NCI-H128 (cell line): ENCODE measurements at regions not wholly inside any gene's neighbourhood (a gene's known extent, or its start where the extent isn't known, plus 50 kb on each side); places are given as distances from the start of the nearest gene placed in this dataset.
"Not testable (repeated sequence)": the region's sequence is repeated elsewhere in the genome, so short reads cannot be mapped to it uniquely, and the experiment has no call there.

Experiments used
- DNase-seq: peaks from one replicate; lab custom pipeline; 2025; ENCODE audit not compliant: unreplicated experiment; lab: John Stamatoyannopoulos, UW

DNA sequence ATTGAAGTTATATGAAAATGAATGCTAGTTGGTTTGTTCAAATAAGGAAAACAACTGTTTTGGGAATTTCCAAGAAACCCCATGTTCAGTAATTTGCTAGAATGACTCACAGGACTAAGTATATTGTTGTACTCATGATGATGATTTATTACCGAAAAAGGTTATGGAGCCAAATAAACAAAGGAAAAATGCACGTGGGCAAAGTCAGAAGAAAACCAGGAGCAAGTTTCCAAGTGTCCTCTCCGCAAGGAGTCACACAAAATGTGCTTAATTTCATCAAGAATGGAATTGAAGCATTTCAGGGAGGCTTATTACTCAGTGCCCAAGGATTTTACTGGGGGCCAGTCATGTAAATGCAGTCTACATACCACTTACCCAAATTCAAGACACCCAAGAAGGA lies 1652.4 kb upstream of the TMEFF2 start:
- DNase-seq, result no peak

GRCh38 chr2:193845604-193846003 lies 1650.9 kb upstream of the TMEFF2 start:
- no peak for DNase-seq

- no peak for DNase-seq
Measured at GRCh38 chr2:193843675-193844074, 1648.9 kb upstream of the TMEFF2 start.

GRCh38 chr2:193841384-193842150 lies 1646.8 kb upstream of the TMEFF2 start:
- no peak for DNase-seq

GRCh38 chr2:193837111-193837738 lies 1642.5 kb upstream of the TMEFF2 start:
- no peak for DNase-seq

DNA sequence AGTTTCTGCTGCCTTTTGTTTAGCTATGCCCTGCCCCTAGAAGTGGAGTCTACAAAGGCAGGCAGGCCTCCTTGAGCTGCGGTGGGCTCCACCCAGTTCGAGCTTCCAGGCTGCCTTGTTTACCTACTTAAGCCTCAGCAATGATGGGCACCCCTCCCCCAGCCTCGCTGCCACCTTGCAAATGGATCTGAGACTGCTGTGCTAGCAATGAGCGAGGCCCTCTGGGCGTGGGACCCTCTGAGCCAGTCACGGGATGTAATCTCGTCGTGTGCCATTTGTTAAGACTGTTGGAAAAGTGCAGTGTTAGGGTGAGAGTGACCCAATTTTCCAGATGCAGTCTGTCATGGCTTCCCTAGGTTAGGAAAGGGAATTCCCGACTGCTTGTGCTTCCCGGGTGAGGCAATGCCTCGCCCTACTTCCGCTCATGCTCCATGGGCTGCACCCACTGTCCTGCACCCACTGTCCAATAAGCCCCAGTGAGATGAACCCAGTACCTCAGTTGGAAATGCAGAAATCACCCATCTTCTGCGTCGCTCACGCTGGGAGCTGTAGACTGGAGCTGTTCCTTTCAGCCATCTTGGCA lies 1641.8 kb upstream of the TMEFF2 start:
- DNase-seq, result not testable (repeated sequence)

GRCh38 chr2:193833895-193834294 lies 1639.2 kb upstream of the TMEFF2 start:
- DNase-seq, result not testable (repeated sequence)

GRCh38 chr2:193824474-193824873 lies 1629.7 kb upstream of the TMEFF2 start:
- DNase-seq, result no peak

DNA sequence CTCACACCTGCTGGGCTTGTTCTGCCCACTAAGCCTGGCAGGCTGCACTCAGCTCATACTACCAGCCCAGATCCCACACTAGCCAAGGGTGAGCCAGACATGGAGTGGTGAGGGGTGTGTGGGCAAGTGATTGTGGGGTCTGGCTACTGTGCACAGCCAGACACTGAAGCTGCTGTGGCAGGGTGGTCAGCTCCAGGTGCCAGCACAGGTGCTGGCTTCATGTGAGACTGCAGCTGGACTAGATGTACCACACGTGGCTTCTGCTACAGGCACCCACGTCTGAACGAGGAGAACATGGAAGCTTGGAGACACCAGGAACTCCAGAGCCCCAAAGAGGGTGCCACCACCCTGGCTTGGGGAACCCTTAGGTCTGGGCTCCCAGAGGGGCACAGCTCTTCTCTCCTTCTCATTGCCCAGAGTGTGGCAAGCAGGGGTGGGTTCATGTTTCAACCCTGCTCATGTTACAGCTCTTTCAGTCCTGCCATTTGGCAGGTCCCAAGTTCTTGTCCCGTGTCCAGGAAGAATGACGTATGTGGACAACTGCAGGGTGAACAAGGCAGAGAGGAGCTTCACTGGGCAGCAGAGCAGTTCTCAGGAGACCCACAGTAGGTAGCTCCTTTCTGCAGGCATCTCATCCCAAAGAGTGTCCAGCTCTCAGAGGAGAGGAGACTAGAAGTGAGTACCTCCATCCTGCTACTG lies 1624.2 kb upstream of the TMEFF2 start:
- DNase-seq, result no peak

DNA sequence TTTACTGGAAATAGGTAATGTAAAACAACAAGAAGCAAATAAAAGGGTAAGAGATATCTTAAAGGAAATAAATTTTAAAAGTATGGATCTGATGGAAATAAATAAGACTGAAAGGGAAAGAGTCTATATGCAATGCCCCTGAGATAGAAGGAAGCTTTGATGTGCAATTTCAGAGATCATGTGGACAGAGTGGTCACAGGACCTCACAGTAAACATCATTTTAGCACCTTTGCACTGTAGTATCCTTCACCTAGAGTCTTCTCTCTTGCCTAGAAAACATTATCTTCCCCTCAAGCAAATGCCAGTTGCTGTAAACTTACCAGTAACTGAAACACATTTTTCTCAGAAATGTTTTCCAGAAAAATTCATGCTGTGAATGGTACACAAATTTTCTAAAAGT lies 1621.3 kb upstream of the TMEFF2 start:
- DNase-seq, result no peak

- DNase-seq, result no peak
Measured at GRCh38 chr2:193810533-193810932, 1615.8 kb upstream of the TMEFF2 start.

DNA sequence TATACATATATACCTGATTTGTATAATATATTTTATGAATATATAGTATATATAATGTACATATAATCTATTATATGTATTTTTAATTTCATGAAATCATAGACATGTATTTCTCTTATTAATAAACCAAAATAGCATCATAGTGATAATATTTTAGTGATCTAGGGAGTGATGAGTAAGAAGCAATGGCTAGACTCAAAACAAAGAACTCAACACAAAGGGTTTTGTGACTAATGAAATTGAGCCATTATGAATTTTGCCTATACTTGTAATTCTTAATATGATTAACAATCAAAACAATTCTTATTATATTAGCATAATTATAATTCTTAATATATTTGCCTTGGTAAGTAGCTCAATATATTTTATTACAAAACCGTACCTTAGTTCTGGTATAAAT lies 1614.1 kb upstream of the TMEFF2 start:
- no peak for DNase-seq

DNA sequence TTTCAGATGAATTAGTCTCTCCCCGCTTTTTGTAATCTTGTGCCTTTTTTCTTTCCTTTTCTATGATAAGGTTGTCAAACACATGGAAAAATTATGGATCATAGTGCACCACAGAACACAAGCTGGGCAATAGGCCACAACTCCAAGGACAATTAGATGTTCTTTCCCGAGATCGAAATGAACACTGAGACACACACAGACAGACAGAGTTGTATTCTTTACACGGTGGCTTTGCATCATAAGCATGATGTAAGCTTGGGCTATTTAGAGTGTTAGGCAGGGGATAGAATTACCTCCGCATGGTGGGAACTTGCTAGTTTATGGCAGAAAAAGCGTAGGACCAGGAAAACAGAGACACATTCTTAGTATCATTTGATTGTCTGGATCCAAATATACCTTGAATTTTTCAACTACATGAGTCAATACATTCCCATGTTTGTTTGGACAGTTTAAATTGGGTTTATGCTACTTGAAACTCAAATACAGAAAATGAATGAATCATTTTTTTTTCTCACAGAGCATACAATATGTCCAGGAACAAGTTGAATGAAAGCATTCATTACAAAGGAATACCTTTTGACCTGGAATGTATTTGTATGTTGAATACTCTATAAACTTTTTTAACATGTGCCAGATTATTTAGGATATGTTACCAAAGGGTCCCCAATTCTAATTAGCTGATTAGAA lies 1611.5 kb upstream of the TMEFF2 start:
- no peak for DNase-seq

GRCh38 chr2:193796847-193797246 lies 1602.1 kb upstream of the TMEFF2 start:
- no peak for DNase-seq

- DNase-seq, result no peak
Measured at GRCh38 chr2:193793914-193794313, 1599.2 kb upstream of the TMEFF2 start.

- DNase-seq, result no peak
Measured at GRCh38 chr2:193783681-193784080, 1588.9 kb upstream of the TMEFF2 start.

- DNase-seq, result no peak
Measured at GRCh38 chr2:193778293-193778692, 1583.6 kb upstream of the TMEFF2 start.

GRCh38 chr2:193776988-193777387 lies 1582.3 kb upstream of the TMEFF2 start:
- DNase-seq, result no peak

DNA sequence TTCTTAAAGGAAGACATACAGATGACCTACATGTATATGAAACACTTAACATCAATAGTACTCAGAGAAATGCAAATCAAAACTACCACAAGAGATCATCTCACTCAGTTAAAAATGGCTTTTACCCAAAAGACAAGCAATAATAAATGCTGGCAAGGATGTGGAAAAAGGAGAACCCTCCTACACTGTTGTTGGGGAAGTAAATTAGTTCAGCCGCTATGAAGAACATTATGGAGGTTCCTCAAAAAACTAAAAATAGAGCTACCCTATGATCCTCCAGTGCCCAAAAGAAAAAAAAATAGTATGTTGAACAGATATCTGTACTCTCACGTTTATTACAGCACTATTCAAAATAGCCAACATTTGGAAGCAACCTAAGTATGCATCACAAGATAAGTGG lies 1579.4 kb upstream of the TMEFF2 start:
- DNase-seq, result no peak

DNA sequence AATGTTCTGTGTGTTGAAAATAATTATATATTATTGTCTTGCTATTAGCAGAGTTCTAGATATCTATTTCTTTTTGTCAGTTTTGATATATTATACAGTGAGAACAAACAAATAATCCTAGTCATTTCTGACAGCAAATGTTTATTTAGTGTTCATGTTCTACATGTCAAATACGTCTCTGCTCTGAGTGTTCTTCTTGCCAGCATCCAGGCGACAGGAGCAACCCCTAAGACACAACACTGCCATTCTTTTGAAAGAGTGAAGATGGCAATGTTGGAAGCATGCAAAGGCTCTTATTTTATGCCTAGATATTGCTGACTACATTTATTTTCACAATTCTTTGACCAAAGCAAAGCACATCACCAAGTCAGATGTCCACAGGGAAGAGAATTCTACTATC lies 1556.6 kb upstream of the TMEFF2 start:
- DNase-seq, result no peak

DNA sequence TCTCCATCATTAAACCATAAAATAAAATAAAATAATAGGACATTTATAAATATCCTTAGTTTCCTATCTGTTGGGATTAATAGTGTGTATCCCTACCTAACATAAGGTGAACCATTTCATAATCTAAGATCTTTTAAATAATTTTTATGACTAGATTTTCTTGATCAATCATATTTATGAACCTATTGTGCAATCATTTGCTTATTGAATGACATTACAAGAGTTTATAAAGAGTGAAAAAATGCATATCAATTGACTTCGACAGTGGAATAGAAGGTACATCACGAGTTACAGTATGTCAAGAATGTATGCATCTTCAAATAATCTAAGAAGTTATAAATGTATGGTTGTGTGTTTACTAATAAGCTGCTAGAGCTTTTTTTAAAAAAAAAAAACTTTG lies 1554.8 kb upstream of the TMEFF2 start:
- DNase-seq, result no peak
